Osteoblast (primary cell): ENCODE measurements at regions not wholly inside any gene's neighbourhood (a gene's known extent, or its start where the extent isn't known, plus 50 kb on each side); places are given as distances from the start of the nearest gene placed in this dataset.

Source experiments
- DNase-seq: peaks from one replicate; pipeline ENCODE4 v3.0.0; 2011; ENCODE audit warnings: low spot score, mixed read lengths; ENCODE audit not compliant: insufficient read length; ENCODE audit errors: missing footprints
- H2AFZ ChIP-seq: 2 replicates; pipeline ENCODE4 v1.6.0; 2011; ENCODE audit warnings: mild to moderate bottlenecking, low read length
- H3K27ac ChIP-seq: 2 replicates; pipeline ENCODE4 v1.5.1; 2011; ENCODE audit warnings: mild to moderate bottlenecking, low read depth, low read length, moderate library complexity
- H3K27me3 ChIP-seq: 2 replicates; pipeline ENCODE4 v1.6.0; 2012; ENCODE audit warnings: mild to moderate bottlenecking, control low read depth, inconsistent platforms, low read length, moderate library complexity; ENCODE audit not compliant: insufficient read depth
- H3K36me3 ChIP-seq: 2 replicates; pipeline ENCODE4 v1.5.1; 2011; ENCODE audit warnings: mild to moderate bottlenecking, low read length, control low read depth, moderate library complexity; ENCODE audit not compliant: insufficient read depth
- H3K4me1 ChIP-seq: 2 replicates; pipeline ENCODE4 v1.5.1; 2011; ENCODE audit warnings: mild to moderate bottlenecking, low read length, control low read depth, moderate library complexity; ENCODE audit not compliant: insufficient read depth
- H3K4me2 ChIP-seq: 2 replicates; pipeline ENCODE4 v1.6.0; 2011; ENCODE audit warnings: mild to moderate bottlenecking, low read length; ENCODE audit not compliant: insufficient read depth
- H3K4me3 ChIP-seq: fragments of 200-600 bp; sonication (generic); 3 replicates; pipeline ENCODE4 v1.5.1; 2012; ENCODE audit warnings: mild to moderate bottlenecking, low read length, inconsistent platforms; ENCODE audit not compliant: insufficient read depth
- H3K79me2 ChIP-seq: 2 replicates; pipeline ENCODE4 v1.6.0; 2012; ENCODE audit warnings: mild to moderate bottlenecking, low read length, control low read depth, inconsistent platforms; ENCODE audit not compliant: insufficient read depth
- H3K9me3 ChIP-seq: 2 replicates; pipeline ENCODE4 v1.5.1; 2011; ENCODE audit warnings: low read depth, low read length, control low read depth
- H4K20me1 ChIP-seq: 2 replicates; pipeline ENCODE4 v1.6.0; 2012; ENCODE audit warnings: mild to moderate bottlenecking, low read length, control low read depth; ENCODE audit not compliant: insufficient read depth
- CTCF ChIP-seq: IDR thresholded peaks from 2 replicates; pipeline ENCODE4 v1.5.1; 2011; ENCODE audit warnings: mild to moderate bottlenecking, low read depth, low read length, moderate library complexity; ENCODE audit errors: extremely low read depth

GRCh38 chr7:118298771-118299170, 74.3 kb downstream of the ANKRD7 start:
- TF ChIP-seq CTCF = no peak
- no peak for DNase-seq
- Histone ChIP-seq H3K27me3 (no peaks in the 10 kb centered on the region), H3K36me3 (no peaks in the 10 kb centered on the region), H3K4me3 (no peak overlapping the region), H4K20me1 (no peaks in the 10 kb centered on the region), H3K4me2 (no peak overlapping the region), H3K79me2 (no peaks in the 10 kb centered on the region), H3K9me3 (no peaks in the 10 kb centered on the region), H3K27ac (no peak overlapping the region), H3K4me1 (no peaks in the 10 kb centered on the region), H2AFZ (no peak overlapping the region)

GRCh38 chr7:118300177-118300576, 75.7 kb downstream of the ANKRD7 start:
- H3K4me1 ChIP-seq = no peaks in the 10 kb centered on the region
- TF ChIP-seq CTCF = no peak
- DNase-seq = no peak

GRCh38 chr7:118304100-118304499, 79.6 kb downstream of the ANKRD7 start:
- TF ChIP-seq CTCF = no peak
- no peaks in the 10 kb centered on the region for H3K27me3 ChIP-seq
- no peaks in the 10 kb centered on the region for H4K20me1 ChIP-seq
- DNase-seq = no peak
- no peaks in the 10 kb centered on the region for H3K36me3 ChIP-seq
- no peak overlapping the region for H3K4me2 ChIP-seq
- no peaks in the 10 kb centered on the region for H3K4me1 ChIP-seq
- H2AFZ ChIP-seq = no peak overlapping the region
- H3K27ac ChIP-seq = no peak overlapping the region
- H3K9me3 ChIP-seq = no peaks in the 10 kb centered on the region
- no peaks in the 10 kb centered on the region for H3K79me2 ChIP-seq
- no peak overlapping the region for H3K4me3 ChIP-seq

More at GRCh38 chr7:118300177-118300576, 75.7 kb downstream of the ANKRD7 start:
- Histone ChIP-seq H3K36me3 (no peaks in the 10 kb centered on the region), H3K9me3 (no peaks in the 10 kb centered on the region), H2AFZ (no peak overlapping the region), H3K27me3 (no peaks in the 10 kb centered on the region), H3K27ac (no peak overlapping the region), H4K20me1 (no peaks in the 10 kb centered on the region), H3K4me2 (no peak overlapping the region), H3K79me2 (no peaks in the 10 kb centered on the region), H3K4me3 (no peak overlapping the region)

- Histone ChIP-seq H3K4me3 (no peak overlapping the region), H3K9me3 (no peaks in the 10 kb centered on the region), H3K79me2 (no peaks in the 10 kb centered on the region), H2AFZ (no peak overlapping the region), H3K36me3 (no peaks in the 10 kb centered on the region), H3K27me3 (no peaks in the 10 kb centered on the region), H4K20me1 (no peaks in the 10 kb centered on the region), H3K4me2 (no peak overlapping the region), H3K4me1 (no peaks in the 10 kb centered on the region), H3K27ac (no peak overlapping the region)
- no peak for TF ChIP-seq CTCF
- DNase-seq = no peak
These were observed 81.2 kb downstream of the ANKRD7 start for GRCh38 chr7:118305671-118306070.
